ENCODE measurements at regions not wholly inside any gene's neighbourhood (a gene's known extent, or its start where the extent isn't known, plus 50 kb on each side); places are given as distances from the start of the nearest gene placed in this dataset.

DNA sequence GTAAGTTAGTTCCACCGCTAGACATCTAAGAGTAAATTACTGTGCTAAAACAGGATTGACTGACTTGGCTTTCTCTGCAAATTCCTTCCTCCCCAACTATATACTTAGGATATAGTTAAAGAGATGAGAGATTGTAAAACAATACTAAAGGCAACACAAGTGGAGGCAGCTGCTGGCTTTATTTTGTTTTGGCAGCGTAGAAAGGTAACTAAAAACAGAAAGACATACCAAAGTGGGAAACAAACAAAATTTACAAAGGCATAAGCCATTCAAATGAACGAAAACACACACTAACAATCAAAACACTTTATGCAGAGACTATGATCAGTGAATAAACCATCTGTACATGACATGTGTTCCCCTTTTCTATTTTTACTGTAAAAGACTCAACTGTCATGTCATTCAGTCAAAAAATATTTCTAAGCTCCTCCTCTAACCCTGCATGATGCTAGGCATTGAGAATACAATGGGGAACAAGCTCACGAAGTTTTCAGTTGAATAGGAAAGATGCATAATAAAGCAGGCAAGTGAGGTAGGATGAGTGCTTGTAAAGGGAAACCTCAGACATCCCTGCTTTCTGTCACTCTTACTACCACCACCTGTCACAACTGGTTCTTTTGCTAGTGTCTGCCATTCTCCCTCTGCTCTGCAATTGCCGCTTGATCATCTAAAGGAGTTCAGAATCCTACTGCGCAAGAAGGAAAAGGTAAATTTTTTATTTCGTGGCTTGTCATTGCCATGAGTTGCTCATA lies 64.2 kb upstream of the COL1A2 start:
- H3K4me1 ChIP-seq (ENCODE audit: control insufficient read depth in 1 of 2, insufficient read depth in 2 of 2, low read depth in 1 of 2, low read length in 1 of 2): peaks cover 0 to 22% of the 10 kb centered on the region in 2 experiments; a peak in 3 of 4 replicates
- H3K27ac ChIP-seq (ENCODE audit: low read depth in 2 of 2, low read length in 1 of 2): no peak overlapping the region
- H3K9me2 ChIP-seq: no peaks in the 10 kb centered on the region
- H3K4me3 ChIP-seq (ENCODE audit: low read depth in 2 of 2, low read length in 1 of 2): no peak overlapping the region
- no peak overlapping the region for H2AFZ ChIP-seq (ENCODE audit: low read depth)
- H3K9me3 ChIP-seq: no peaks in the 10 kb centered on the region
- TF ChIP-seq ZBTB33 (IDR thresholded peaks at IDR 0.05; ENCODE audit: borderline replicate concordance, low read depth) (no peak), GATA2 (CRISPR knock-in tag; IDR thresholded peaks at IDR 0.05) (no peak), MXI1 (IDR thresholded peaks at IDR 0.05; ENCODE audit: low read depth, low read length) (no peak), SIN3A (IDR thresholded peaks at IDR 0.05; ENCODE audit: borderline replicate concordance, low read depth, low read length) (no peak), JUND (IDR thresholded peaks at IDR 0.05) (no peak), GABPA (IDR thresholded peaks at IDR 0.05; ENCODE audit: low read depth) (no peak), REST (IDR thresholded peaks at IDR 0.05; ENCODE audit: low read depth, low read length) (no peak), CTCF (IDR thresholded peaks at IDR 0.05) (no peak), NRF1 (IDR thresholded peaks at IDR 0.05; ENCODE audit: low read depth, low read length) (no peak)
- 90% methylated on average over 7 of the region's 7 CpGs for WGBS (ENCODE audit: low lambda C conversion rate)
- peaks cover 12% of the 10 kb centered on the region for H3F3A ChIP-seq (replicated peaks; ENCODE audit: insufficient read depth)
- no peak for DNase-seq
- no peaks in the 10 kb centered on the region for H3K36me3 ChIP-seq (replicated peaks in 1 of 2; ENCODE audit: control insufficient read depth in 1 of 2, insufficient read depth in 2 of 2, low read length in 1 of 2)
- no peak overlapping the region for H3K9ac ChIP-seq
- no peaks in the 10 kb centered on the region for H3K79me2 ChIP-seq (ENCODE audit: insufficient read depth)
- no peak overlapping the region for H3K4me2 ChIP-seq
- POLR2A ChIA-PET: no interaction called here
- H3K27me3 ChIP-seq (ENCODE audit: insufficient read depth): no peaks in the 10 kb centered on the region
- no peaks in the 10 kb centered on the region for H4K20me1 ChIP-seq (ENCODE audit: insufficient read depth)
- CTCF ChIA-PET: no interaction called here

All from SK-N-SH (cell line).